OCI-LY7 (cell line): ENCODE measurements at regions not wholly inside any gene's neighbourhood (a gene's known extent, or its start where the extent isn't known, plus 50 kb on each side); places are given as distances from the start of the nearest gene placed in this dataset.

ENCODE experiments used
- BruUV-seq: library from RNA; stranded (reverse); fragments of 400-500 nt; replicated peaks from 2 replicates; lab custom pipeline; 2021; lab: Mats Ljungman, UMichigan
- CTCF ChIA-PET: fragments of 300-600 bp; sonication (Branson Sonifier 250); formaldehyde crosslinking; loops from one replicate; lab custom pipeline; 2022; ENCODE audit warnings: antibody characterized with exemption; ENCODE audit not compliant: unreplicated experiment; lab: Charles Lee
- POLR2A ChIA-PET: fragments of 300-600 bp; sonication (Branson Sonifier 250); formaldehyde crosslinking; loops from one replicate; lab custom pipeline; 2022; ENCODE audit warnings: antibody characterized with exemption; lab: Charles Lee
- DNase-seq: peaks from one replicate; pipeline ENCODE4 v3.0.0-alpha.2; 2015; ENCODE audit warnings: low spot score
- H2AFZ ChIP-seq: fragments of 200-600 bp; sonication (generic), shearing (Covaris generic); 2 replicates; pipeline ENCODE4 v1.6.1; 2014; ENCODE audit warnings: mild to moderate bottlenecking, antibody characterized with exemption, low read length, moderate library complexity
- H3K27ac ChIP-seq: fragments of 200-600 bp; sonication (generic); 2 replicates; pipeline ENCODE4 v1.5.1; 2014; ENCODE audit warnings: mixed run types, low read depth, mild to moderate bottlenecking, moderate library complexity, low read length, inconsistent platforms; ENCODE audit not compliant: poor library complexity, severe bottlenecking
- H3K36me3 ChIP-seq: fragments of 200-600 bp; sonication (generic); 2 replicates; pipeline ENCODE4 v1.6.1; 2014; ENCODE audit warnings: mild to moderate bottlenecking, antibody characterized with exemption, low read length, moderate library complexity, mixed read lengths; ENCODE audit not compliant: insufficient read depth
- H3K4me1 ChIP-seq: fragments of 200-600 bp; sonication (generic); 2 replicates; pipeline ENCODE4 v1.5.1; 2014; ENCODE audit warnings: mild to moderate bottlenecking, low read length; ENCODE audit not compliant: insufficient read depth, poor library complexity, severe bottlenecking
- H3K4me2 ChIP-seq: fragments of 200-600 bp; sonication (generic); 2 replicates; pipeline ENCODE4 v1.6.1; 2014; ENCODE audit warnings: mild to moderate bottlenecking, low read length
- H3K4me3 ChIP-seq: fragments of 200-600 bp; sonication (generic); 2 replicates; pipeline ENCODE4 v1.5.1; 2014; ENCODE audit warnings: mild to moderate bottlenecking, low read depth, low read length; ENCODE audit not compliant: poor library complexity, severe bottlenecking
- H3K79me2 ChIP-seq: fragments of 200-600 bp; sonication (generic); 2 replicates; pipeline ENCODE4 v1.6.1; 2016; ENCODE audit warnings: low read depth, mild to moderate bottlenecking, low read length, moderate library complexity, mixed read lengths; ENCODE audit not compliant: insufficient read depth
- H3K9me2 ChIP-seq: fragments of 200-600 bp; sonication (generic); 2 replicates; pipeline ENCODE4 v1.6.1; 2016; ENCODE audit warnings: mild to moderate bottlenecking, low read length, mixed read lengths; ENCODE audit not compliant: insufficient read depth
- H3K9me3 ChIP-seq: fragments of 200-600 bp; sonication (generic); 2 replicates; pipeline ENCODE4 v1.6.1; 2014; ENCODE audit warnings: mild to moderate bottlenecking, mixed run types, low read length, mixed read lengths
- H4K20me1 ChIP-seq: fragments of 200-600 bp; sonication (generic); 2 replicates; pipeline ENCODE4 v1.6.1; 2014; ENCODE audit warnings: mild to moderate bottlenecking, antibody characterized with exemption, low read length, moderate library complexity, mixed read lengths; ENCODE audit not compliant: insufficient read depth
- CTCF ChIP-seq: fragments of 200-600 bp; sonication (generic); conservative IDR thresholded peaks from 2 replicates; pipeline ENCODE4 v1.5.1; 2014; ENCODE audit warnings: mild to moderate bottlenecking, antibody characterized with exemption, low read length, moderate library complexity, mixed read lengths
- EZH2phosphoT487 ChIP-seq: fragments of 200-600 bp; sonication (generic); IDR thresholded peaks from 2 replicates; pipeline ENCODE4 v1.6.1; 2018; ENCODE audit warnings: low read depth, borderline replicate concordance, mild to moderate bottlenecking, mixed run types, antibody characterized with exemption, low read length, moderate library complexity, mixed read lengths
- intact Hi-C: fragments of 100-400 bp; cut with micrococcal nuclease; formaldehyde crosslinking; loops from one replicate; pipeline ENCODE4 v1.10.0; 2022; ENCODE audit not compliant: unreplicated experiment

- intact Hi-C loops: loop anchor here (5.0 to 10.0 kb wide), 3 partner anchors 170 to 657 kb away; no protein-coding TSS in a partner anchor
- no peak for DNase-seq
- Histone ChIP-seq H3K36me3 (peaks cover 8% of the 10 kb centered on the region), H3K79me2 (no peaks in the 10 kb centered on the region), H3K27ac (peak overlapping the region; percentile 96), H3K4me2 (peak overlapping the region; percentile 65), H3K9me3 (peaks cover 19% of the 10 kb centered on the region), H2AFZ (peak overlapping the region; percentile 85), H3K4me3 (peak overlapping the region; percentile 6), H3K9me2 (no peaks in the 10 kb centered on the region), H3K4me1 (peaks cover 45% of the 10 kb centered on the region), H4K20me1 (no peaks in the 10 kb centered on the region)
- no TSS peak for BruUV-seq
- ChIA-PET POLR2A (interaction anchor here (0.6 to 2.5 kb wide), 8 partner anchors 13 to 519 kb away, joined by 3 to 15 read pairs (median 3); no protein-coding TSS in a partner anchor), CTCF (no interaction called here)
- TF ChIP-seq CTCF (no peak), EZH2phosphoT487 (no peak)
Observed at GRCh38 chr13:66137384-66137783, 1092.8 kb downstream of the PCDH9 start.

- Histone ChIP-seq H3K27ac (no peak overlapping the region), H3K79me2 (no peaks in the 10 kb centered on the region), H3K9me3 (no peaks in the 10 kb centered on the region), H3K4me3 (no peak overlapping the region), H3K4me1 (no peaks in the 10 kb centered on the region), H4K20me1 (no peaks in the 10 kb centered on the region), H3K4me2 (no peak overlapping the region), H3K36me3 (no peaks in the 10 kb centered on the region), H3K9me2 (no peaks in the 10 kb centered on the region), H2AFZ (no peak overlapping the region)
- POLR2A ChIA-PET: interaction anchor here (0.8 kb wide), 1 partner anchor 18 kb away, joined by 6 read pairs; no protein-coding TSS in a partner anchor
- intact Hi-C loops: no loop called here
- TF ChIP-seq CTCF: no peak
- TF ChIP-seq EZH2phosphoT487: no peak
- no TSS peak for BruUV-seq
- CTCF ChIA-PET: no interaction called here
- DNase-seq: no peak
Observed at GRCh38 chr13:66128692-66129269, 1101.4 kb downstream of the PCDH9 start.

GRCh38 chr13:66128201-66128600 is 1101.9 kb downstream of the PCDH9 start:
- intact Hi-C loops: no loop called here
- H3K36me3 ChIP-seq: no peaks in the 10 kb centered on the region
- H3K79me2 ChIP-seq: no peaks in the 10 kb centered on the region
- no peaks in the 10 kb centered on the region for H3K9me2 ChIP-seq
- BruUV-seq: no TSS peak
- DNase-seq: no peak
- H3K27ac ChIP-seq: no peak overlapping the region
- ChIA-PET CTCF (no interaction called here), POLR2A (interaction anchor here (0.5 to 0.8 kb wide), 3 partner anchors 19 to 551 kb away, joined by 3 to 6 read pairs (median 3); no protein-coding TSS in a partner anchor)
- TF ChIP-seq CTCF (no peak), EZH2phosphoT487 (no peak)
- H2AFZ ChIP-seq: no peak overlapping the region
- no peaks in the 10 kb centered on the region for H3K4me1 ChIP-seq
- H3K4me3 ChIP-seq: no peak overlapping the region
- no peaks in the 10 kb centered on the region for H3K9me3 ChIP-seq
- H3K4me2 ChIP-seq: no peak overlapping the region
- no peaks in the 10 kb centered on the region for H4K20me1 ChIP-seq
